HCT116 (cell line): ENCODE measurements at regions not wholly inside any gene's neighbourhood (a gene's known extent, or its start where the extent isn't known, plus 50 kb on each side); places are given as distances from the start of the nearest gene placed in this dataset.

Experiments used
- ATAC-seq: fragments of 200-7000 bp; cut with Tn5 transposase; 2 replicates; pipeline ENCODE4 v1.9.1; 2020; ENCODE audit warnings: mild to moderate bottlenecking, moderate library complexity
- BruUV-seq: library from RNA; stranded (reverse); fragments of 400-500 nt; replicated peaks from 2 replicates; lab custom pipeline; 2021; lab: Mats Ljungman, UMichigan
- CTCF ChIA-PET: fragments of 300-600 bp; sonication (Branson Sonifier 250); formaldehyde crosslinking; loops from one replicate; lab custom pipeline; 2021; ENCODE audit warnings: antibody characterized with exemption; lab: Charles Lee
- POLR2A ChIA-PET: fragments of 300-600, 350-600 bp; sonication (Branson Sonifier 250); formaldehyde crosslinking; loops from one replicate; lab custom pipeline; 2021; ENCODE audit warnings: antibody characterized with exemption; lab: Charles Lee
- RAD21 ChIA-PET, 2 experiments: fragments of 300-600 bp; sonication (Branson Sonifier 250); formaldehyde crosslinking; loops; one replicate each; lab custom pipeline; 2023; ENCODE audit warnings: low total read pairs in 2 of 2; ENCODE audit not compliant: uncharacterized antibody in 2 of 2, unreplicated experiment in 2 of 2, low non-redundant PET in 1 of 2; lab: Charles Lee
- DNase-seq: peaks from one replicate; pipeline ENCODE4 v3.0.0-alpha.2; 2010; ENCODE audit warnings: low read depth, low spot score
- H2AFZ ChIP-seq: fragments of 200-600 bp; shearing (Covaris generic), sonication (generic); 2 replicates; pipeline ENCODE4 v1.6.1; 2017; ENCODE audit warnings: low read depth, mixed run types, mixed read lengths, antibody characterized with exemption, low read length; ENCODE audit not compliant: poor library complexity, severe bottlenecking
- H3K27ac ChIP-seq: 2 replicates; pipeline ENCODE4 v1.5.1; 2012; ENCODE audit warnings: low read depth, low read length
- H3K27me3 ChIP-seq: fragments of 200-600 bp; sonication (generic); 2 replicates; pipeline ENCODE4 v1.6.1; 2016; ENCODE audit warnings: mixed run types, low read length, mixed read lengths; ENCODE audit not compliant: insufficient read depth
- H3K36me3 ChIP-seq, 2 experiments: fragments of 200-500 bp in 1 of 2; fragments of 200-600 bp in 1 of 2; sonication (Bioruptor generic) in 1 of 2; sonication (generic) in 1 of 2; 2 replicates each; pipeline versions ENCODE4 v1.5.1 to v1.6.1; 2014 to 2016; ENCODE audit warnings: low read length in 2 of 2, inconsistent platforms in 1 of 2, mixed read lengths in 1 of 2, mixed run types in 1 of 2; ENCODE audit not compliant: insufficient read depth in 2 of 2, control insufficient read depth in 1 of 2
- H3K4me1 ChIP-seq, 2 experiments: fragments of 200-600 bp in 1 of 2; sonication (generic) in 1 of 2; 2 replicates each; pipeline versions ENCODE4 v1.5.1 to v1.6.1; 2012 to 2017; ENCODE audit warnings: low read length in 2 of 2, inconsistent platforms in 1 of 2, mild to moderate bottlenecking in 1 of 2, mixed read lengths in 1 of 2, mixed run types in 1 of 2, moderate library complexity in 1 of 2; ENCODE audit not compliant: insufficient read depth in 2 of 2, control insufficient read depth in 1 of 2
- H3K4me2 ChIP-seq: fragments of 200-600 bp; sonication (generic); 2 replicates; pipeline ENCODE4 v1.6.1; 2017; ENCODE audit warnings: mixed run types, low read length, mixed read lengths
- H3K4me3 ChIP-seq, 2 experiments: fragments of 200-600 bp in 1 of 2; sonication (generic) in 1 of 2; replicated peaks in 1 of 2; 2 replicates each; pipeline ENCODE4 v1.5.1; 2011 to 2016; ENCODE audit warnings: low read length in 2 of 2, control low read depth in 1 of 2, low read depth in 1 of 2, mild to moderate bottlenecking in 1 of 2, mixed read lengths in 1 of 2, mixed run types in 1 of 2
- H3K79me2 ChIP-seq: fragments of 200-600 bp; sonication (generic); 2 replicates; pipeline ENCODE4 v1.6.1; 2017; ENCODE audit warnings: mild to moderate bottlenecking, mixed run types, low read length, moderate library complexity, mixed read lengths; ENCODE audit not compliant: insufficient read depth
- H3K9ac ChIP-seq: fragments of 200-600 bp; sonication (generic); 2 replicates; pipeline ENCODE4 v1.6.1; 2016; ENCODE audit warnings: low read length, mixed read lengths
- H3K9me2 ChIP-seq: fragments of 200-600 bp; sonication (generic), shearing (Covaris generic); 2 replicates; pipeline ENCODE4 v1.6.1; 2017; ENCODE audit warnings: mixed run types, mild to moderate bottlenecking, moderate library complexity; ENCODE audit not compliant: insufficient read depth
- H3K9me3 ChIP-seq, 2 experiments: fragments of 200-500 bp in 1 of 2; fragments of 200-600 bp in 1 of 2; sonication (Bioruptor generic) in 1 of 2; sonication (generic) in 1 of 2; 2 replicates each; pipeline ENCODE4 v1.6.1; 2014 to 2017; ENCODE audit warnings: low read length in 2 of 2, mixed read lengths in 2 of 2, inconsistent platforms in 1 of 2, low read depth in 1 of 2, mild to moderate bottlenecking in 1 of 2, mixed run types in 1 of 2, moderate library complexity in 1 of 2; ENCODE audit not compliant: control insufficient read depth in 1 of 2, insufficient read depth in 1 of 2
- H4K20me1 ChIP-seq: fragments of 200-600 bp; sonication (generic), shearing (Covaris generic); 2 replicates; pipeline ENCODE4 v1.6.1; 2017; ENCODE audit warnings: mixed run types, mild to moderate bottlenecking, moderate library complexity; ENCODE audit not compliant: insufficient read depth
- CBX3 ChIP-seq: IDR thresholded peaks from 2 replicates; pipeline ENCODE4 v1.6.1; 2012; ENCODE audit warnings: low read depth
- CEBPB ChIP-seq: IDR thresholded peaks from 2 replicates; pipeline ENCODE4 v1.6.1; 2012; ENCODE audit warnings: low read depth
- EGR1 ChIP-seq: IDR thresholded peaks from 2 replicates; pipeline ENCODE4 v1.6.1; 2012; ENCODE audit warnings: low read depth
- EZH2 ChIP-seq: fragments of 200-600 bp; sonication (generic); IDR thresholded peaks from 2 replicates; pipeline ENCODE4 v1.6.1; 2017; ENCODE audit warnings: antibody characterized with exemption, mixed run types
- EZH2phosphoT487 ChIP-seq: fragments of 200-600 bp; IDR thresholded peaks from 2 replicates; pipeline ENCODE4 v1.6.1; 2018; ENCODE audit warnings: antibody characterized with exemption, borderline replicate concordance
- FOSL1 ChIP-seq: IDR thresholded peaks from 2 replicates; pipeline ENCODE4 v1.6.1; 2012; ENCODE audit warnings: low read depth
- POLR2A ChIP-seq: IDR thresholded peaks from 2 replicates; pipeline ENCODE4 v1.7.0; 2011; ENCODE audit warnings: borderline replicate concordance; ENCODE audit not compliant: insufficient read depth, insufficient read length; ENCODE audit errors: extremely low read depth
- POLR2AphosphoS5 ChIP-seq: IDR thresholded peaks from 2 replicates; pipeline ENCODE4 v1.6.1; 2011; ENCODE audit warnings: mild to moderate bottlenecking, low read depth, low read length, moderate library complexity
- RAD21 ChIP-seq: IDR thresholded peaks from 2 replicates; pipeline ENCODE4 v1.6.1; 2012; ENCODE audit warnings: low read depth, mild to moderate bottlenecking
- SIN3A ChIP-seq: IDR thresholded peaks from 2 replicates; pipeline ENCODE4 v1.6.1; 2012; ENCODE audit warnings: low read depth
- SP1 ChIP-seq: IDR thresholded peaks from 2 replicates; pipeline ENCODE4 v1.6.1; 2012; ENCODE audit warnings: low read depth
- SRF ChIP-seq: IDR thresholded peaks from 2 replicates; pipeline ENCODE4 v1.6.1; 2012; ENCODE audit warnings: low read depth
- TCF7L2 ChIP-seq: IDR thresholded peaks from 2 replicates; pipeline ENCODE4 v1.7.0; 2011; ENCODE audit warnings: borderline replicate concordance, inconsistent platforms; ENCODE audit not compliant: insufficient read depth, insufficient read length; ENCODE audit errors: extremely low read depth
- YY1 ChIP-seq: IDR thresholded peaks from 2 replicates; pipeline ENCODE4 v1.6.1; 2011; ENCODE audit warnings: low read length, low read depth, moderate library complexity, mild to moderate bottlenecking; ENCODE audit not compliant: insufficient replicate concordance; ENCODE audit errors: extremely low read depth
- ZFX ChIP-seq: fragments of 450-650 bp; IDR thresholded peaks from 2 replicates; pipeline ENCODE4 v1.6.1; 2017
- intact Hi-C: fragments of 100-400 bp; cut with micrococcal nuclease; formaldehyde crosslinking; loops from 2 replicates; pipeline ENCODE4 v1.10.0; 2022
- TF ChIP-seq, protein P1 (sequence below): IDR thresholded peaks from 2 replicates; pipeline ENCODE4 v1.6.1; 2011; ENCODE audit warnings: mild to moderate bottlenecking, low read length, moderate library complexity; ENCODE audit not compliant: insufficient replicate concordance; ENCODE audit errors: extremely low read depth
- TF ChIP-seq, protein P2 (sequence below): IDR thresholded peaks from 2 replicates; pipeline ENCODE4 v1.6.1; 2012
- TF ChIP-seq, protein P3 (sequence below): IDR thresholded peaks from 2 replicates; pipeline ENCODE4 v1.6.1; 2012; ENCODE audit warnings: low read depth

- H3K36me3 ChIP-seq, result no peaks in the 10 kb centered on the region
- H4K20me1 ChIP-seq, result no peaks in the 10 kb centered on the region
- H3K9me2 ChIP-seq, result no peaks in the 10 kb centered on the region
- no TSS peak for BruUV-seq
- no peak overlapping the region for H3K4me2 ChIP-seq
- peaks cover 17% of the 10 kb centered on the region for H3K27me3 ChIP-seq
- ChIA-PET POLR2A (no interaction called here), CTCF (no interaction called here), RAD21 (no interaction called here)
- H3K4me1 ChIP-seq, result no peaks in the 10 kb centered on the region
- H3K27ac ChIP-seq, result no peak overlapping the region
- H3K9ac ChIP-seq, result no peak overlapping the region
- no peak overlapping the region for H2AFZ ChIP-seq
- H3K9me3 ChIP-seq, result no peaks in the 10 kb centered on the region
- TF ChIP-seq POLR2AphosphoS5 (no peak), EZH2phosphoT487 (no peak), RAD21 (no peak), SP1 (no peak), EZH2 (no peak), CBX3 (no peak), SIN3A (no peak), POLR2A (no peak), EGR1 (no peak), YY1 (no peak), FOSL1 (no peak), TCF7L2 (no peak), CEBPB (no peak), SRF (no peak), ZFX (no peak)
- TF ChIP-seq, protein P1, sequence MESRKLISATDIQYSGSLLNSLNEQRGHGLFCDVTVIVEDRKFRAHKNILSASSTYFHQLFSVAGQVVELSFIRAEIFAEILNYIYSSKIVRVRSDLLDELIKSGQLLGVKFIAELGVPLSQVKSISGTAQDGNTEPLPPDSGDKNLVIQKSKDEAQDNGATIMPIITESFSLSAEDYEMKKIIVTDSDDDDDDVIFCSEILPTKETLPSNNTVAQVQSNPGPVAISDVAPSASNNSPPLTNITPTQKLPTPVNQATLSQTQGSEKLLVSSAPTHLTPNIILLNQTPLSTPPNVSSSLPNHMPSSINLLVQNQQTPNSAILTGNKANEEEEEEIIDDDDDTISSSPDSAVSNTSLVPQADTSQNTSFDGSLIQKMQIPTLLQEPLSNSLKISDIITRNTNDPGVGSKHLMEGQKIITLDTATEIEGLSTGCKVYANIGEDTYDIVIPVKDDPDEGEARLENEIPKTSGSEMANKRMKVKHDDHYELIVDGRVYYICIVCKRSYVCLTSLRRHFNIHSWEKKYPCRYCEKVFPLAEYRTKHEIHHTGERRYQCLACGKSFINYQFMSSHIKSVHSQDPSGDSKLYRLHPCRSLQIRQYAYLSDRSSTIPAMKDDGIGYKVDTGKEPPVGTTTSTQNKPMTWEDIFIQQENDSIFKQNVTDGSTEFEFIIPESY, result no peak
- TF ChIP-seq, protein P2, sequence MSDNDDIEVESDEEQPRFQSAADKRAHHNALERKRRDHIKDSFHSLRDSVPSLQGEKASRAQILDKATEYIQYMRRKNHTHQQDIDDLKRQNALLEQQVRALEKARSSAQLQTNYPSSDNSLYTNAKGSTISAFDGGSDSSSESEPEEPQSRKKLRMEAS, result no peak
- TF ChIP-seq, protein P3, sequence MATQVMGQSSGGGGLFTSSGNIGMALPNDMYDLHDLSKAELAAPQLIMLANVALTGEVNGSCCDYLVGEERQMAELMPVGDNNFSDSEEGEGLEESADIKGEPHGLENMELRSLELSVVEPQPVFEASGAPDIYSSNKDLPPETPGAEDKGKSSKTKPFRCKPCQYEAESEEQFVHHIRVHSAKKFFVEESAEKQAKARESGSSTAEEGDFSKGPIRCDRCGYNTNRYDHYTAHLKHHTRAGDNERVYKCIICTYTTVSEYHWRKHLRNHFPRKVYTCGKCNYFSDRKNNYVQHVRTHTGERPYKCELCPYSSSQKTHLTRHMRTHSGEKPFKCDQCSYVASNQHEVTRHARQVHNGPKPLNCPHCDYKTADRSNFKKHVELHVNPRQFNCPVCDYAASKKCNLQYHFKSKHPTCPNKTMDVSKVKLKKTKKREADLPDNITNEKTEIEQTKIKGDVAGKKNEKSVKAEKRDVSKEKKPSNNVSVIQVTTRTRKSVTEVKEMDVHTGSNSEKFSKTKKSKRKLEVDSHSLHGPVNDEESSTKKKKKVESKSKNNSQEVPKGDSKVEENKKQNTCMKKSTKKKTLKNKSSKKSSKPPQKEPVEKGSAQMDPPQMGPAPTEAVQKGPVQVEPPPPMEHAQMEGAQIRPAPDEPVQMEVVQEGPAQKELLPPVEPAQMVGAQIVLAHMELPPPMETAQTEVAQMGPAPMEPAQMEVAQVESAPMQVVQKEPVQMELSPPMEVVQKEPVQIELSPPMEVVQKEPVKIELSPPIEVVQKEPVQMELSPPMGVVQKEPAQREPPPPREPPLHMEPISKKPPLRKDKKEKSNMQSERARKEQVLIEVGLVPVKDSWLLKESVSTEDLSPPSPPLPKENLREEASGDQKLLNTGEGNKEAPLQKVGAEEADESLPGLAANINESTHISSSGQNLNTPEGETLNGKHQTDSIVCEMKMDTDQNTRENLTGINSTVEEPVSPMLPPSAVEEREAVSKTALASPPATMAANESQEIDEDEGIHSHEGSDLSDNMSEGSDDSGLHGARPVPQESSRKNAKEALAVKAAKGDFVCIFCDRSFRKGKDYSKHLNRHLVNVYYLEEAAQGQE, result no peak
- intact Hi-C loops, result no loop called here
- no peak overlapping the region for H3K4me3 ChIP-seq
- DNase-seq, result no peak
- no peaks in the 10 kb centered on the region for H3K79me2 ChIP-seq
- no peak for ATAC-seq
Measured at GRCh38 chr10:80759693-80760092, 222.0 kb downstream of the SH2D4B start.
